Myocyte (in vitro differentiated cells): ENCODE measurements at regions not wholly inside any gene's neighbourhood (a gene's known extent, or its start where the extent isn't known, plus 50 kb on each side); places are given as distances from the start of the nearest gene placed in this dataset.
A peak's percentile ranks its signal among the peaks of the same experiment; 100 is the strongest.

ENCODE experiments used
- DNase-seq: peaks from one replicate; pipeline ENCODE4 v3.0.0-alpha.2; 2012; ENCODE audit warnings: low read depth

GRCh38 chr14:48452437-48452995, 777.1 kb upstream of the MDGA2 start:
- DNase-seq, result no peak

- DNase-seq, result no peak
Observed at GRCh38 chr14:48435221-48435620, 759.8 kb upstream of the MDGA2 start.

GRCh38 chr14:48430805-48431204, 755.4 kb upstream of the MDGA2 start:
- DNase-seq, result no peak

GRCh38 chr14:48429512-48429911, 754.1 kb upstream of the MDGA2 start:
- DNase-seq, result no peak

GRCh38 chr14:48417715-48418500, 742.5 kb upstream of the MDGA2 start:
- no peak for DNase-seq

GRCh38 chr14:48401321-48401720, 725.9 kb upstream of the MDGA2 start:
- DNase-seq, result no peak

- peak; percentile 4 for DNase-seq
Observed at GRCh38 chr14:48398675-48399282, 723.4 kb upstream of the MDGA2 start.

GRCh38 chr14:48391661-48392060, 716.3 kb upstream of the MDGA2 start:
- no peak for DNase-seq

- no peak for DNase-seq
Observed at GRCh38 chr14:48390346-48390745, 714.9 kb upstream of the MDGA2 start.

- no peak for DNase-seq
Observed at GRCh38 chr14:48384821-48385220, 709.4 kb upstream of the MDGA2 start.

GRCh38 chr14:48382961-48383360, 707.6 kb upstream of the MDGA2 start:
- DNase-seq, result no peak

- no peak for DNase-seq
Observed at GRCh38 chr14:48378541-48378940, 703.1 kb upstream of the MDGA2 start.

- DNase-seq, result no peak
Observed at GRCh38 chr14:48373981-48374380, 698.6 kb upstream of the MDGA2 start.

GRCh38 chr14:48350971-48351370, 675.6 kb upstream of the MDGA2 start:
- no peak for DNase-seq

- DNase-seq, result no peak
Observed at GRCh38 chr14:48349689-48350088, 674.3 kb upstream of the MDGA2 start.

- DNase-seq, result no peak
Observed at GRCh38 chr14:48341069-48341468, 665.7 kb upstream of the MDGA2 start.

- no peak for DNase-seq
Observed at GRCh38 chr14:48333221-48333920, 658.0 kb upstream of the MDGA2 start.

GRCh38 chr14:48331421-48331820, 656.0 kb upstream of the MDGA2 start:
- no peak for DNase-seq

GRCh38 chr14:48325486-48325885, 650.1 kb upstream of the MDGA2 start:
- no peak for DNase-seq

GRCh38 chr14:48323665-48324064, 648.3 kb upstream of the MDGA2 start:
- DNase-seq, result peak; percentile 13

- DNase-seq, result no peak
Observed at GRCh38 chr14:48319823-48320222, 644.4 kb upstream of the MDGA2 start.

GRCh38 chr14:48304729-48305128, 629.3 kb upstream of the MDGA2 start:
- no peak for DNase-seq
